Activated CD4-positive, CD25-positive, alpha-beta regulatory T cell treated with anti-CD3 and anti-CD28 coated beads, Interleukin-2, amount 50 U/mL, for 16 hours (primary cell): ENCODE measurements at regions not wholly inside any gene's neighbourhood (a gene's known extent, or its start where the extent isn't known, plus 50 kb on each side); places are given as distances from the start of the nearest gene placed in this dataset.

Experiments used
- DNase-seq: peaks from one replicate; pipeline ENCODE4 v3.0.0-alpha.2; 2020; ENCODE audit warnings: low read depth, low spot score

GRCh38 chr15:31241888-31242522 is 84.6 kb upstream of the KLF13 start:
- DNase-seq, result no peak

GRCh38 chr15:31243895-31244294 is 82.7 kb upstream of the KLF13 start:
- DNase-seq, result no peak

- DNase-seq, result no peak
Observed at GRCh38 chr15:31245135-31245689, 81.4 kb upstream of the KLF13 start.

DNA sequence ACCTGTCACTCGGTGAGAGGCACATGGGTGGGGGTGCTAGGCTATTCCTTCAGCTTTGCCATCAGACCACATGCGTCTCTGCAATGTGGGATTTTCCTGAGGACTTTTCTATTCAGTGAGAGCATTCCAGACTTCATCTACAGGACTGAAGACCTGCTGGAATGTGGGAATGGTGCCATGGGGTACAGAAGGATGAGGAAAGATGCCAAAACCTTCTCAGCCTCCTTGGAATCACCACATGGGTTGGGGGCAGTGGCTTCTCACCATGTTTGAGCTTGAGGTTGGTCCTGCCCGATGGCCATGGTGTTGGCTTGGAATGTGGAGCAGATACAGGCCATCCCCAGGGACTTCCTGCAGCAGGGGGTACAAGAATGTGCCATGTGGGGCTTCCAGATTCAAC is 80.9 kb upstream of the KLF13 start:
- DNase-seq, result no peak

DNA sequence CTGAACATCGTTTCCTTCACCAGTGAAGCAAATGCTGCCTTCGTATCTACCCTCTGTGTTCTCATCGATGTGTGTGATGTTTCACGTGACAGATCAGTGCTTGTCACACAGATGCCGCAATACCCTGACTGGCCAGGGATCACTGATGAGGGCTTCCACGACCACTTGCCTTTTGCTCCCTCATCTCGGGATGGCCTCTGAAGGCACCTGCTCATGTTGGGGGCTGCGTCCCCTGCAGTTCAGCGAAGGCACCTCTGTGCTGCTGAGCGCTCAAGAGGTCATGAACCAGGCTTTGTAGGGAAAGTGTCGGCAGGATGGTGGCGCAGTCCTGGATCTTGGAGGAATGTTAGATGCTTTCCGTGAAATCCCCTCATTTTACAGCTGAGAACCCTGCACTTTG is 79.2 kb upstream of the KLF13 start:
- no peak for DNase-seq

GRCh38 chr15:31248263-31248662 is 78.4 kb upstream of the KLF13 start:
- no peak for DNase-seq

GRCh38 chr15:31248951-31249350 is 77.7 kb upstream of the KLF13 start:
- no peak for DNase-seq

GRCh38 chr15:31250033-31250432 is 76.6 kb upstream of the KLF13 start:
- no peak for DNase-seq

DNA sequence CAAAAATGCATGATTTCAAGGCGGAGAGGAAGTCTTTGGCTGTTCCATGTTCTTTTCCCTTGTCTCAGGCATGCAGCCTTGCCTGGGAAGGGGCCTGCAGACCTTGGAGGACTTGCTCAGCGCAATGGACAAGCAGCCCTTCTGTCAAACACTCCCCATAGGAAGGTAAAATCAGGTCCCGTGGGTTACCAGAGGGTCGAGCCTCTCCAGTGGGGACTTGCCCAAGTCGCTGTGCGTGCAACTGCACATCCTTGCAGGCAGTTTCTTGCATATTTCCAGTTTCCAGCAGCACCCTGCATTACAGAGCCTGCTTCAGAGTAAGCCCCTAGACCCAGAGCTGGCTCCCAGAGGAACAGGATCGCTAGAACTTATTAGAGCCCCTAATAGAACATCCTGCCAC is 75.5 kb upstream of the KLF13 start:
- DNase-seq, result no peak

DNA sequence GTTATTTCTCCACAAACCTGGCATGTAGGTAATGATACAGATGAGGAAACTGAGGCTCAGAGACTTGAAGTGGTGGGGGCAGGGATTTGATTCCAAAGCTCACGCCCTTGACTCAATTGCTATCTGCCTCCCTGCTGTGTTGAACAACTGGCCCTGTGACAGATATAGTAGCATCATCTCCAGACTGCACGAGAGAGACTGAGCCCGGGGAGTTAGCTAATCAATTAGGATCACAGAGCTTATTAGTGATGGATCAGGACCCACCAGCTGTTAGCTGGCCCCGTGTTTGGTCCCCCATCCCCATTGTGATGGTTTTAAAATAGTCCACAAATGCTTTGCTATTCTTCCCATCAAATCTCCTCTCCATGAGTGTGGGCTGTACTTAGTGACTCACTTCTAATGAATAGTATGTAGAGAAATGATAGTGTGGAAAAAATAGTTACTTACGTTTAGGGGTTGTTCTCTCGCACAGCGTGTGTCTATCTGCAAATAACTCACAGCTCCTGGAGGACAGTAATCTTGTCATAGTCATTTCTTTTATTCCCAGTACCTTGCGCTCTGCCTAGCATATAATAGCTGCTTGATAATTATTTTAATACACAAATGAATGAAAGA is 74.4 kb upstream of the KLF13 start:
- no peak for DNase-seq

DNA sequence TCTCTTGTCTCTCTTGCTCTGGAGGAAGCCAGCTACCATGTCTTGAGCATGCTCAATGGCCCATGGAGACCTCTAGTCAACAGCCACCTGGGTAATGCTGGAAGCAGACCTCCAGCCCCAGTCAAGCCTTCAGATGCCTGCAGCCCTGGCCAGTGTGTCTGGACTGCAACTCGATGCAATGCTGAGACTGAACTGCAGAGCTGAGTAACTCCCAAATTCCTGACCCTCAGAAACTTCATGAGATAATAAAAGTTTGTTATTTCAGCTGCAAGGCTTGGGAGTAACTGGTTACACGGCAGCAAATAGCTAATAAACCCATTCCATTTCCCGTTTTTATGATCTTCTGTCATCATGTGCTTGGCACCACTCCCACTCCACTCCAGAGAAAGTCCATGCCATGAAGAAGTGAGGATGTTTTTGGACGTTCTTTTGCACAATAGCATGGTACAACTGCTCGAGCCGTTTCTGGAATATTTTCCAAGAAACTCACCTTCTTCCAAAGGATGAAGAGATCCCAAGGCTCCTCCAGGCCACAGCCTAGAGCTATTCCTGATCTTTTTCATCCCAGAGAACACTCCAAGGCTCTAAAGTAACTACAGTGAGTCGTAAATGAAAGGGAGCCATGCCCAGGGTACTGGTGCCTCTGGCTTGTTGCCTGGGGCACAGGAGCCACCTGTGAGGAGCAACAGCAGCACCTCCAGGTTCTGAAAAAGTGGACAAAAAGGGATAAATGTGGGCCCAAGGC is 72.0 kb upstream of the KLF13 start:
- DNase-seq, result no peak

- DNase-seq, result no peak
Observed at GRCh38 chr15:31255176-31255510, 71.5 kb upstream of the KLF13 start.

GRCh38 chr15:31255732-31256377 is 70.8 kb upstream of the KLF13 start:
- no peak for DNase-seq

GRCh38 chr15:31256378-31257265 is 70.0 kb upstream of the KLF13 start:
- DNase-seq, result no peak

GRCh38 chr15:31257286-31257685 is 69.3 kb upstream of the KLF13 start:
- no peak for DNase-seq

GRCh38 chr15:31258260-31258659 is 68.4 kb upstream of the KLF13 start:
- no peak for DNase-seq

DNA sequence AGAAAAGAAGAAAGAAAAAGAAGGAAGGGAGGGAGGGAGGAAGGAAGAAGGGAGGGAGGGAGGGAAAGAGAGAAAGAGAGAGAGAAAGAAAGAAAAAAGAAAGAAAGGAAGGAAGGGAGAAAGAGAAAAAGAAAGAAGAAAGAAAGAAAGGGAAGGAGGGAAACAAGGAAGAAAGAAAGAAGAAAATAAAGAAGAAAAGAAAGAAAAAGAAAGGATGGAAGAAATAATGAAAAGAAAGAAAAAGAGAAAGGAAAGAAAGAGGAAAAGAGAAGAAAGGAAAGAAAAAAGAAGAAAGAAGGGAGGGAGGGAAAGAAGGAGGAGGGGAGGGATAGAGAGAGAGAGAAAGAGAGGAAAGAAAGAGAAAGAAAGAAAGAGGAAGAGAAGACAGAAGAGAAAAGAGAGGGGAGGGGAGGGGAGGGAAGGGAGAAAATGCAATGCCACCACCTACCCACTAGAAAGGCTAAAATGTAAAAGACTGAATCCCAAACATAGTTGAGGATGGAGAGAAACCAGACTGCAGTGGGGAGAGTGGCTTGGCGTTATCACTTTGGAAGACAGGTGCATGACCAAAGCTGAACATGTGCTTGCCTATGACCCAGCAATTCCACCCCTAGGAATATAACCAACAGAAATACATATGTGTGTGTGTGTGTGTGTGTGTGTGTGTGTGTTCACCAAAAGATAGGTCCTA is 66.9 kb upstream of the KLF13 start:
- no peak for DNase-seq

GRCh38 chr15:31260646-31261265 is 65.9 kb upstream of the KLF13 start:
- no peak for DNase-seq

DNA sequence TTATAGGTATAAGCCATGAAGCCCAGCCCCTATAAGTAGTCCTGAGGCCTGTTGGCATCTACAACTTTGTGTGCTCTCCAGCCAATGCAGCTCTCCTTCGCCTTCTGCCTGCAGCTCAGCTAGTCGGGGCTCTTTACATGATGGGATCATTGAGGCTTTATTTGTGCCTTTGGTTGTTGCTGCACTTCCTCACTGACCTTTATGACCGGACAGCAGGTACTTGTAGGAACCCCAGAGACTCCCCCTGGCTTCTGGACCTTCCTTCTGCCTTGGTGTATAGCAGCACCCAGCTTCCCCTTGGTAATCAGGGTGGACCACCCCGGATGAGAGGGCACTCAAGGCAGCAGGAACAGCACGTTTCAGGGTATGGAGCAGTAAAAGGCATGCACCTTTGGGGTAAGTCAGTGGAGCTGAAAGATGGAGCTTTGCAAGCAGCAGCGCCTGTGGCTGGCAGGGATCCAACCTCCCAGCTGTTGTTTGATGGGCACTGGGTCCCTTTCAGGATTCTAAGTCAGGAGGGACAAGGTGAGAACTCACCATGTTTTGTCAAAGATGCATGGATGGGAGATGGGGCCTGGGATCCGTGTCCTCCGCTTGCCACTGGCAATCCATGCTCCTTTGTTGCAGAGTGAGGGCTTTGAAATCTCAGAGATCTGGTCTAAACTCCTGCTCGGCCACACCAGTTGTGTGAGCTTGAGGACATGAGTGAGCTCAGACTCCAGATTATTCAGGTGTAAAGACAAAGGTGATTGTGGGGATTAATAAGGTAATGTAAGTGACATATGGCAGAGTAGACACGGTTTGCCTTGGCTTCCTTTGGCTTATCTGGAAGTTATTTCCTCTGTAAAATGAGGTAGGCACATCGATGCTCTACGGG is 65.1 kb upstream of the KLF13 start:
- DNase-seq, result no peak
